ENCODE measurements at regions not wholly inside any gene's neighbourhood (a gene's known extent, or its start where the extent isn't known, plus 50 kb on each side); places are given as distances from the start of the nearest gene placed in this dataset.

- no peak overlapping the region for H3K4me3 ChIP-seq (ENCODE audit: low read depth, low read length)
- H3K27me3 ChIP-seq (replicated peaks), result no peaks in the 10 kb centered on the region
- in situ Hi-C loops (cut with HindIII; ENCODE audit: low pct_ligation_motif_present, low sequenced_read_pairs), result no loop called here
- H3K36me3 ChIP-seq (replicated peaks), result no peaks in the 10 kb centered on the region
- no peak for DNase-seq
- H3K27ac ChIP-seq, result no peak overlapping the region
- no peak for TF ChIP-seq CTCF (IDR thresholded peaks at IDR 0.05; ENCODE audit: low read depth, low read length, missing control alignments)
Measured at GRCh38 chr6:163949431-163949830, 534.9 kb downstream of the QKI start.

GRCh38 chr6:163948250-163948649 lies 533.7 kb downstream of the QKI start:
- no peak for TF ChIP-seq CTCF (IDR thresholded peaks at IDR 0.05; ENCODE audit: low read depth, low read length, missing control alignments)
- Histone ChIP-seq H3K4me3 (ENCODE audit: low read depth, low read length) (no peak overlapping the region), H3K27me3 (replicated peaks) (no peaks in the 10 kb centered on the region), H3K27ac (no peak overlapping the region), H3K36me3 (replicated peaks) (no peaks in the 10 kb centered on the region)
- DNase-seq, result no peak
- in situ Hi-C loops (cut with HindIII; ENCODE audit: low pct_ligation_motif_present, low sequenced_read_pairs), result no loop called here

GRCh38 chr6:163947276-163947675 lies 532.8 kb downstream of the QKI start:
- no peaks in the 10 kb centered on the region for H3K36me3 ChIP-seq (replicated peaks)
- DNase-seq, result no peak
- in situ Hi-C loops (cut with HindIII; ENCODE audit: low pct_ligation_motif_present, low sequenced_read_pairs), result no loop called here
- no peaks in the 10 kb centered on the region for H3K27me3 ChIP-seq (replicated peaks)
- no peak for TF ChIP-seq CTCF (IDR thresholded peaks at IDR 0.05; ENCODE audit: low read depth, low read length, missing control alignments)
- no peak overlapping the region for H3K4me3 ChIP-seq (ENCODE audit: low read depth, low read length)
- no peak overlapping the region for H3K27ac ChIP-seq

GRCh38 chr6:163946437-163946836 lies 531.9 kb downstream of the QKI start:
- TF ChIP-seq CTCF (IDR thresholded peaks at IDR 0.05; ENCODE audit: low read depth, low read length, missing control alignments), result no peak
- in situ Hi-C loops (cut with HindIII; ENCODE audit: low pct_ligation_motif_present, low sequenced_read_pairs), result no loop called here
- H3K4me3 ChIP-seq (ENCODE audit: low read depth, low read length), result no peak overlapping the region
- H3K36me3 ChIP-seq (replicated peaks), result no peaks in the 10 kb centered on the region
- no peak overlapping the region for H3K27ac ChIP-seq
- no peak for DNase-seq
- no peaks in the 10 kb centered on the region for H3K27me3 ChIP-seq (replicated peaks)

GRCh38 chr6:163945808-163946207 lies 531.3 kb downstream of the QKI start:
- H3K27me3 ChIP-seq (replicated peaks), result no peaks in the 10 kb centered on the region
- no peak for TF ChIP-seq CTCF (IDR thresholded peaks at IDR 0.05; ENCODE audit: low read depth, low read length, missing control alignments)
- no peak overlapping the region for H3K27ac ChIP-seq
- no peaks in the 10 kb centered on the region for H3K36me3 ChIP-seq (replicated peaks)
- no peak overlapping the region for H3K4me3 ChIP-seq (ENCODE audit: low read depth, low read length)
- no peak for DNase-seq
- in situ Hi-C loops (cut with HindIII; ENCODE audit: low pct_ligation_motif_present, low sequenced_read_pairs), result no loop called here

GRCh38 chr6:163944897-163945296 lies 530.4 kb downstream of the QKI start:
- H3K27ac ChIP-seq, result no peak overlapping the region
- no peak for TF ChIP-seq CTCF (IDR thresholded peaks at IDR 0.05; ENCODE audit: low read depth, low read length, missing control alignments)
- no peaks in the 10 kb centered on the region for H3K27me3 ChIP-seq (replicated peaks)
- in situ Hi-C loops (cut with HindIII; ENCODE audit: low pct_ligation_motif_present, low sequenced_read_pairs), result no loop called here
- no peak for DNase-seq
- no peak overlapping the region for H3K4me3 ChIP-seq (ENCODE audit: low read depth, low read length)
- H3K36me3 ChIP-seq (replicated peaks), result no peaks in the 10 kb centered on the region

All from brain microvascular endothelial cell (primary cell).